Stimulated activated naive B cell treated with anti-CD40 and anti-IgM and Interleukin-4, amounts not matched to agents 10 μg/mL and 1 μg/mL and 100 μg/mL, for 72 hours (primary cell): ENCODE measurements at regions not wholly inside any gene's neighbourhood (a gene's known extent, or its start where the extent isn't known, plus 50 kb on each side); places are given as distances from the start of the nearest gene placed in this dataset.
A peak's percentile ranks its signal among the peaks of the same experiment; 100 is the strongest.

Source experiments
- ATAC-seq, 2 donors: fragments of 150-1000 bp; cut with Tn5 transposase; replicated peaks; 2 replicates each; pipeline ENCODE4 v1.10.0; 2021; ENCODE audit warnings: moderate library complexity in 1 of 2
- DNase-seq: peaks from one replicate; pipeline ENCODE4 v3.0.0; 2021
- H3K27ac Mint-ChIP-seq: one replicate; pipeline ENCODE4 v1.8.0; 2022; ENCODE audit warnings: mild to moderate bottlenecking, mixed read lengths
- H3K27me3 Mint-ChIP-seq, 2 donors: one replicate each; pipeline ENCODE4 v1.8.0; 2022; ENCODE audit warnings: mixed read lengths in 2 of 2
- H3K36me3 Mint-ChIP-seq, 2 donors: one replicate each; pipeline ENCODE4 v1.8.0; 2022; ENCODE audit warnings: mixed read lengths in 2 of 2, mild to moderate bottlenecking in 1 of 2
- H3K4me1 Mint-ChIP-seq, 2 donors: one replicate each; pipeline ENCODE4 v1.8.0; 2022; ENCODE audit warnings: mixed read lengths in 2 of 2, mild to moderate bottlenecking in 1 of 2
- H3K4me3 Mint-ChIP-seq, 2 donors: one replicate each; pipeline ENCODE4 v1.8.0; 2022; ENCODE audit warnings: mild to moderate bottlenecking in 2 of 2, mixed read lengths in 2 of 2, moderate library complexity in 1 of 2
- H3K9me3 Mint-ChIP-seq, 2 donors: one replicate each; pipeline ENCODE4 v1.8.0; 2022; ENCODE audit warnings: mixed read lengths in 2 of 2, mild to moderate bottlenecking in 1 of 2

DNA sequence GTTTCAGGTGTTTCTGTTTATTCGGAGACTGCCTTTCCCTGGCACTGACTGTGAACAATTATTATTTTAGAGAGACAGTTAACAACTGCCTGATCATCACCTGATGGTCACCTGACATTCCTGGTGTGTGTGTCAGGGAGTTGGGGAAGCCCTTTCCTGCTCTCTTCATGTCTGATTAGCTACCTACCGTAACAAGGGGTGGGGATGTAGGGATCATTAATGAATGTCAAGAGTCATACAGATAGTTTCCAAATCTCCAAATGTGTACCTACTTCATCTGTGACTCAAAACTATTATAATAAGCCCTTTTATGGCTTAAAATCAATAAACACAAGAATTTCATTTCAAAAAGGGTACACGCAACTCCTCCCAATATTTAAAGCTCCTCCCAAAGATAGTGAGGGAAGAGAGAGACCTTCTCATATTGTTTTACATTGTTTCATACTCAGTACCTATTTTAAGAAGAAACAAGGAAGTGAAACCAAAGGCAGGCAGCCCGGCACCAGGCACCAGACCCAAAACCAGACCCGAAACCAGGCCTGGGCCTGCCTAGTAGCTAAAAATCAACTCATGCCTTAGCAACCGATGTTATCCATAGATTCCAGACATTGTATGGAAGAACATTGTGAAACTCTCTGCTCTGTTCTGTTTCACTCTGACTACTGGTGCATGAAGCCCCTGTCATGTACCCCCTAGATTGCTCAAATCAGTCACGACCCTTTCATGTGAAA is 844.9 kb upstream of the ALCAM start:
- ATAC-seq (peak; percentile 78 to 81), DNase-seq (peak; percentile 65)
- peaks cover 1 to 3% of the 10 kb centered on the region in 2 donors for H3K9me3 Mint-ChIP-seq
- peak overlapping the region; percentile 92 for H3K27ac Mint-ChIP-seq
- H3K4me3 Mint-ChIP-seq = peak overlapping the region; percentile 68 to 78
- peaks cover 2 to 12% of the 10 kb centered on the region in 2 donors for H3K36me3 Mint-ChIP-seq
- no peaks in the 10 kb centered on the region for H3K27me3 Mint-ChIP-seq
- H3K4me1 Mint-ChIP-seq = peaks cover 29 to 50% of the 10 kb centered on the region in 2 donors

DNA sequence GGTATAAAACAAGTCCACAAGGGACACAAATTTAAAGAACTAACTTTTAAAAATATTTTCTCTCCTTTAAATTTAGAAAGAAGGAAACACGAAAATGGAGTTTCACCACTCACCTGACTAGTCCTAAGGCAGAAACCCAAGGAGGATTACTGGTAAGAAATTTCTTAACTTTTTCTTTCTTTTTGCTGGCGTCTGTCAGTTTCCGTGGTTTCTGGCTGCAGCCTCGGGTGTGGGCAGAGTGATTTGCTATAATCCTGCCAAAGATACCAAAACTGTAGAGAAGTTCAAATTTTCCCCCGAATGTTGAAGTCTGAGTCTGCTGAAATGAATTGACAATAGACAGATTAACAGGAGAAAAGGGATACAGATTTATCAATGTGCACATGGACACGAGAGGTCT is 843.6 kb upstream of the ALCAM start:
- H3K36me3 Mint-ChIP-seq = peaks cover 4 to 12% of the 10 kb centered on the region in 2 donors
- H3K27ac Mint-ChIP-seq = peak overlapping the region; percentile 65
- H3K27me3 Mint-ChIP-seq = no peaks in the 10 kb centered on the region
- DNase-seq (no peak), ATAC-seq (no peak)
- peaks cover 3 to 4% of the 10 kb centered on the region in 2 donors for H3K9me3 Mint-ChIP-seq
- H3K4me1 Mint-ChIP-seq = peaks cover 37 to 59% of the 10 kb centered on the region in 2 donors
- H3K4me3 Mint-ChIP-seq = peak overlapping the region; percentile 48 to 51

DNA sequence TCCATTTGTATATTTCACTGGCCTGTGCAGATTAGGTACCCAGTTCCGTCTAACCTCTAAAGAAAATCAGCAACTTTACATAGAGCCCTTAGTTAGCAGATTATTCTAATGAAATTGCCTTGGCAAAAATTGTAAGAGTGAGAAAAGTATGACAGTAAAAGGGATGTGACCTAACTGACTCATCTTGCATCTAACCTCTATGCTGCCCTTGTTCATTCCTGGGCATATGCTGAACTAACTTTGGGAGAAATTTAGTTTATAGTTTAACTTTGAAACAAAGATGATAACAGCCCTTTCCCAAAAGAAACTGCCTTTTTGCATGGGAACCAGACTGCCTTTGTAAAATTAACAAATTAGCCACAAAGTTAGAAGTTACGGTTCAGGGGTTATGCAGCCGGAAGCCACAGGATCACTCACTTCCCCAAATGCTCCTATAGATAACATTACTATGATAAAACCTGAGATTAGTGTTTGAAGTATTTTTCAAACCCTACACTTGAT is 839.8 kb upstream of the ALCAM start:
- H3K36me3 Mint-ChIP-seq = peaks cover 2 to 3% of the 10 kb centered on the region in 2 donors
- peak overlapping the region; percentile 93 for H3K27ac Mint-ChIP-seq
- H3K27me3 Mint-ChIP-seq = no peaks in the 10 kb centered on the region
- ATAC-seq (peak; percentile 92 to 93), DNase-seq (peak; percentile 35)
- peaks cover 21 to 36% of the 10 kb centered on the region in 2 donors for H3K4me1 Mint-ChIP-seq
- H3K9me3 Mint-ChIP-seq = peaks cover 3 to 7% of the 10 kb centered on the region in 2 donors
- peak overlapping the region; percentile 48 to 74 for H3K4me3 Mint-ChIP-seq

DNA sequence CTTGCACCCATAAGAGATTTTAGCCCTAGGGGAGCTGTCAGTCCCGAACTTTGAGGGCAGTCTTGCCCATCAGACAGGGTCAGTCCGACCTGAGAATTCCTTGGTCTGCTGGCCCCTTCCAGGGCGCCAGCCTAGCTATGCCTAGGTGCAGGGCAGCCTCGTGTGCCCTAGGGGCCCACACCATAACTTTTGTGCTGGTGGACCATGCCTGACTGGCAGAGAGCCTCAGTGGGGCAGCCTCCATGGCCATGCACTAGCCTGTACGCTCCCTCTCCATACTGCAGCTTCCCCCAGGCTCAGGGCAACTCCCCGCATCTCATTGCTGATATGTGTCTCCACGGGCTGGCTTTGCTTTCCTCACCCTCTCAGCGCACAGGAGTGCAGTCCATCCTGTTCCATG is 835.8 kb upstream of the ALCAM start:
- Mint-ChIP-seq H3K9me3 (peaks cover 13 to 20% of the 10 kb centered on the region in 2 donors), H3K4me1 (peaks cover 12 to 22% of the 10 kb centered on the region in 2 donors), H3K27me3 (no peaks in the 10 kb centered on the region), H3K4me3 (no peak overlapping the region), H3K36me3 (peaks cover 8 to 9% of the 10 kb centered on the region in 2 donors), H3K27ac (no peak overlapping the region)
- DNase-seq = no peak
- no peak for ATAC-seq

DNA sequence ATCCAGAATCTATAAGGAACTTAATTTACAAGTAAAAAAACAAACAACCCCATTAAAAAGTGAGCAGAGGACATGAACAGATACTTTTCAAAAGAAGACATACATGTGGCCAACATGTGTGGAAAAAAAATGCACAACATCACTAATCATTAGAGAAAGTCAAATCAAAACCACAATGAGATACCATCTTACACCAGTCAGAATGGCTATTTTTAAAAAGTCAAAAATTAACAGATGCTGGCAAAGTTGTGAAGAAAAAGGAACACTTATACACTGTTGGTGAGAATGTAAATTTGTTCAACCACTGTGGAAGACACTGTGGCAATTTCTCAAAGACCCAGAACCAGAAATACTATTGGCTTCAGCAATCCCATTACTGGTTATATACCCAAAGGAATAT is 830.0 kb upstream of the ALCAM start:
- Mint-ChIP-seq H3K4me1 (peaks cover 5 to 13% of the 10 kb centered on the region in 2 donors), H3K27ac (no peak overlapping the region), H3K9me3 (peaks cover 10 to 17% of the 10 kb centered on the region in 2 donors), H3K36me3 (peaks cover 6% of the 10 kb centered on the region in 2 donors), H3K27me3 (no peaks in the 10 kb centered on the region), H3K4me3 (no peak overlapping the region)
- ATAC-seq (peak; percentile 25 to 36), DNase-seq (no peak)

DNA sequence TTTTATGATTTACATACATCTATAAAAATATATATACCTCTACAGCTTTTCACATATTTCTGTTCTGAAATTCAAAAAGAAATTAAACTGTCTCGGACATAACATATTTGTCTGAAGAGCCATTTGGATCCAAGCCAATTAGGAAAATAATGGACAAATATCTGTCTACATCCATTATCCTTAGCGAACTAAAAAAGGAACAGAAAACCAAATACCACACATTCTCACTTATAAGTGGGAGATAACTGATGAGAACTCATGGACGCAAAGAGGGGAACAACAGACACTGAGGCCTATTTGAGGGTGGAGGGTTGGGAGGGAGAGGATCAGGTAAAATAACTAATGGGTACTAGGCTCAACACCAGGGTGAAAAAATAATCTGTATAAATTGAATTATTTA is 829.4 kb upstream of the ALCAM start:
- Mint-ChIP-seq H3K4me3 (no peak overlapping the region), H3K36me3 (peaks cover 3 to 6% of the 10 kb centered on the region in 2 donors), H3K9me3 (peaks cover 6 to 14% of the 10 kb centered on the region in 2 donors), H3K4me1 (peaks cover 5 to 13% of the 10 kb centered on the region in 2 donors), H3K27ac (no peak overlapping the region), H3K27me3 (no peaks in the 10 kb centered on the region)
- ATAC-seq (no peak), DNase-seq (no peak)

DNA sequence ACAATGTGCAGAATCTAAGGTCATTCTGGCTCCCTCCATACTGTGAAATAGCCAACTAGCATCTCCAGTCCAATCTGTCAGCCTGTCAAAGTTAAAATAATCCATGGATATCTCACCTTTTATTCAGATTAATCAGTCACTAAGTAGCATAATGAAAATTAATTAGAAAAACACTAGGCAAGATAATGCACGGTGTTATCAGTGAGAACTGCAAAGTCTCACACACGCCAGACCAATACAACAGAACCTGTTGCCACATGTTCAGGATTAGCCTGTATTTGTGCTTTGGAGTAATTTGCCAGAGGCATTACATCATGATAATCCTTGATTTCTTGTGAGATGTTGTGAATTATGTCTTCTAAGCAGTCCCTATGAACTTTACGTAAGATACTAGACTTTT is 820.4 kb upstream of the ALCAM start:
- no peaks in the 10 kb centered on the region for H3K9me3 Mint-ChIP-seq
- H3K36me3 Mint-ChIP-seq = no peaks in the 10 kb centered on the region
- no peak for ATAC-seq
- DNase-seq = no peak
- H3K4me3 Mint-ChIP-seq = no peak overlapping the region
- H3K27me3 Mint-ChIP-seq = no peaks in the 10 kb centered on the region
- peaks cover 2 to 6% of the 10 kb centered on the region in 2 donors for H3K4me1 Mint-ChIP-seq
- no peak overlapping the region for H3K27ac Mint-ChIP-seq

DNA sequence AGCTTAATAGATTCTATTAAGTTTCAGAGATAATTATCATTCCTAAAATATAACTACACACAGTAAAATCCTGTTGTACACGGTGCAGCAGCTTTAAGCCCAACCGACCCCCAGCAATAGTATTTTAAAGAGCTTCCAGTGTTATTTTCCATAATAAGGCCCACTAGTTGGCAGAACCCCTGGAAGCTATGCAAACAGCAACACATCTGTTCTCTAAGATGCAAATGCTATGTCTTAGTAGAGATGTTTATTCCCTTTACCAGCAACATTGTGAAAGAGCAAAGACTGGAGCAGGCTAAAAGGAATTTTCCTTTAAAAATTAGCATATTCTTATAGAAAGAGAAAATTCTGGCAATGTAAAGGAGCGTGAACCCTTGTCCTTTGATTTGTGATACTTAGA is 819.7 kb upstream of the ALCAM start:
- ATAC-seq = no peak
- peaks cover 2 to 6% of the 10 kb centered on the region in 2 donors for H3K4me1 Mint-ChIP-seq
- no peaks in the 10 kb centered on the region for H3K36me3 Mint-ChIP-seq
- H3K27me3 Mint-ChIP-seq = no peaks in the 10 kb centered on the region
- H3K4me3 Mint-ChIP-seq = no peak overlapping the region
- H3K9me3 Mint-ChIP-seq = no peaks in the 10 kb centered on the region
- no peak for DNase-seq
- H3K27ac Mint-ChIP-seq = no peak overlapping the region

DNA sequence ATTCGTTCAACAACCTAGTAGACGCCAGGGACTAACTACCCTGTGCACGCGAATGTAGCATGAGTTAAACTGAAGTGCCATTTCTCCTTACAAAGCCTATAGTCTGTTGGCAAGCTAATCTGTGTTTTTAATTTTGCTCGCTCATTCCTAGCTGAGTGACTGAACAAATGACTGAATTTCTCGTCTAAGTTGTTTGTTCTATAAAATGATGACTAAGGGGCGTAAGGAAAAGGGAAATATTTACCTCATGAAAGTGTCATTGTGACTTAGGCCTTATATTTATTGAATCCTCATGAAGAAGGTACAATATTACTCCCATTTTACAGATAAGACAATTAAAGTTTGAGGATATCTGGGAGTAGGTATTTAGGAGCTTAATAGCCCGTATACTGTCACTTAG is 818.3 kb upstream of the ALCAM start:
- H3K27me3 Mint-ChIP-seq = no peaks in the 10 kb centered on the region
- H3K4me3 Mint-ChIP-seq = no peak overlapping the region
- no peaks in the 10 kb centered on the region for H3K9me3 Mint-ChIP-seq
- no peak for DNase-seq
- H3K4me1 Mint-ChIP-seq = peaks cover 2 to 6% of the 10 kb centered on the region in 2 donors
- no peak overlapping the region for H3K27ac Mint-ChIP-seq
- no peaks in the 10 kb centered on the region for H3K36me3 Mint-ChIP-seq
- ATAC-seq = no peak

DNA sequence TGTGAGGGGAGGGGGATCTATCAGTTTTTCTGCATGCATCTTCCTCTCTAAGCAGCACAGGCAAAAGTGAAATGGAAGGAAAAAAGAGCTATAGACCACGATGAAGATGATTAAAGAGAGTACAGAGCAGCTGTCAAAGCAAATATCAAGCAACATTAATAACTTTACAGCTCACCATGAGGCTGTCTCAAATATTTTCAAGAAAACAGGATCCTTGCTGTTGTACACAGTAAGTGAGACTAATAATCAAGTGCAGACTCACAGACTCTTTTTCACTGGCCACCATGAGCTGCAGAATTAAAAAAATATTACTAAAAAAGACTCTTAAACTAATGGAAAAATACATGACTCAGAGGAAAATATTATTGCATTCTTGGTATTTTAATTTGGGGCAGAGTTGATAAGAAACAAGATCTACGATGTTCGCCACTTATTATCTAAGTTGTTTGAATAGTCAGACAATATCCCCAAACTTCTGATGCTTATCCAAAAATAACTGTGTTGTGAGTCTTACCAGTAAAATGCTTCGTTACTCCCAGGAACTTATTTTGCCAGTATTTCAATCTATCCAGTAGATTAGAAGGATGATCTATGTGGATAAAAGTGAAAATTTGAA is 817.5 kb upstream of the ALCAM start:
- no peak overlapping the region for H3K4me3 Mint-ChIP-seq
- DNase-seq (no peak), ATAC-seq (no peak)
- peaks cover 2 to 7% of the 10 kb centered on the region in 2 donors for H3K4me1 Mint-ChIP-seq
- peaks cover 0 to under 1% of the 10 kb centered on the region in 2 donors for H3K36me3 Mint-ChIP-seq
- H3K9me3 Mint-ChIP-seq = peaks cover 0 to under 1% of the 10 kb centered on the region in 2 donors
- H3K27me3 Mint-ChIP-seq = no peaks in the 10 kb centered on the region
- H3K27ac Mint-ChIP-seq = no peak overlapping the region

DNA sequence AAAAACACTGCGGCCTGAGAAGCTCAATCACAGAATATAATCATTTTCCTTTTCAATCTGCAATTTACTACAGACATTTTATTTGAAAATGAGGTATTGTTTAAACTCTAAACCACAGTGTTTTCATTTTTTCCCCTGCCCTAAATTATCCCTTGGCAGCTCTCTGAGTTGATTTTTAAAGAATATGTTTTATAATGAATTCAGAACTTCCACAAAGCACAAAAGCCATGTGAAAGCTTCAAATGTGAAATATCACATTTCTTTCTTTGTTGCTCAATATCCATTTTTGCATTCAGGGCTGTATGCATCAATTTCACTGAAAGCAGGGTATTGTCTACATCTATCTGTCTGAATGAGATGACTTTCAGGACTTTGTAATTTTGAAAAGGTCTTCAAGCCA is 813.6 kb upstream of the ALCAM start:
- ATAC-seq = no peak
- no peak overlapping the region for H3K27ac Mint-ChIP-seq

DNA sequence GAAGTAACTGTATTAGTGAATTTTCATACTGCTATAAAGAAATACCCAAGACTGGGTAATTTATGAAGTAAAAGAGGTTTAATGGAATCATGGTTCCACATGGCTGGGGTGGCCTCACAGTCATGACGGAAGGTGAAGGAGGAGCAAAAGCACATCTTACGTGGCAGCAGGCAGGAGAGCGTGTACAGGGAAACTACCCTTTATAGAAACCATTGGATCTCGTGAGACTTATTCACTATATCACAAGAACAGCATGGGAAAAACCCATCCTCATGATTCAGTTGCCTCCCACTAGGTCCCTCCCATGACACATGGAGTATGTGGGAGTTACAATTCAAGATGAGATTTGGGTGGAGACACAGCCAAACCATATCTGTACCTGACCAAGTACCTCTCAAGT is 812.3 kb upstream of the ALCAM start:
- H3K27ac Mint-ChIP-seq = no peak overlapping the region
- peaks cover 0 to 3% of the 10 kb centered on the region in 2 donors for H3K36me3 Mint-ChIP-seq
- peak; percentile 74 to 91 for ATAC-seq
- no peak overlapping the region for H3K4me3 Mint-ChIP-seq
- peaks cover 6 to 21% of the 10 kb centered on the region in 2 donors for H3K4me1 Mint-ChIP-seq
- peak; percentile 5 for DNase-seq
- H3K9me3 Mint-ChIP-seq = peaks cover 0 to 2% of the 10 kb centered on the region in 2 donors
- H3K27me3 Mint-ChIP-seq = peaks cover 4 to 5% of the 10 kb centered on the region in 2 donors

More for the DNA sequence above, 813.6 kb upstream of the ALCAM start:
- peaks cover under 1% of the 10 kb centered on the region in 2 donors for H3K27me3 Mint-ChIP-seq
- no peak overlapping the region for H3K4me3 Mint-ChIP-seq
- peaks cover 0 to 3% of the 10 kb centered on the region in 2 donors for H3K36me3 Mint-ChIP-seq
- peaks cover 6 to 21% of the 10 kb centered on the region in 2 donors for H3K4me1 Mint-ChIP-seq
- DNase-seq = no peak
- peaks cover 0 to 2% of the 10 kb centered on the region in 2 donors for H3K9me3 Mint-ChIP-seq

DNA sequence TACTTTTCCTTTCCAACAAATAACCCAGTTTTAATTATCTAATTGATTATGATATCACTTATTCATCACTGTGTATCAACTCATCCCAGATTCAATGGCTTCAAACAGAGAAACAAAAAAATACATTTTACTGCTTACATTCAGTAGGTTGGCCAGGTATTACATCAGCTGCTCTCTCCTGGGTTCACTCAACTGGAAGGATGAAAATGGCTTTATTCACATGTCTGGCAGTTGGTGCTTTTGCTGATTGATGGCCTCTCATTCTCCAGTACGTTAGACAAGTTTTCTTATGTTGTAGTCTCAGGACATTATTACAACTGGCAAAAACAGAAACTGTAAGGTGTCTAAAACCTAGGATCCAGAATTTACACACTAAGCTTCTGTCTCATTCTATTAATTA is 811.0 kb upstream of the ALCAM start:
- no peak for ATAC-seq
- Mint-ChIP-seq H3K4me3 (no peak overlapping the region), H3K27ac (no peak overlapping the region), H3K9me3 (peaks cover 0 to 2% of the 10 kb centered on the region in 2 donors), H3K4me1 (peaks cover 6 to 21% of the 10 kb centered on the region in 2 donors), H3K36me3 (peaks cover 0 to 3% of the 10 kb centered on the region in 2 donors), H3K27me3 (peaks cover 4 to 5% of the 10 kb centered on the region in 2 donors)
- DNase-seq = no peak

DNA sequence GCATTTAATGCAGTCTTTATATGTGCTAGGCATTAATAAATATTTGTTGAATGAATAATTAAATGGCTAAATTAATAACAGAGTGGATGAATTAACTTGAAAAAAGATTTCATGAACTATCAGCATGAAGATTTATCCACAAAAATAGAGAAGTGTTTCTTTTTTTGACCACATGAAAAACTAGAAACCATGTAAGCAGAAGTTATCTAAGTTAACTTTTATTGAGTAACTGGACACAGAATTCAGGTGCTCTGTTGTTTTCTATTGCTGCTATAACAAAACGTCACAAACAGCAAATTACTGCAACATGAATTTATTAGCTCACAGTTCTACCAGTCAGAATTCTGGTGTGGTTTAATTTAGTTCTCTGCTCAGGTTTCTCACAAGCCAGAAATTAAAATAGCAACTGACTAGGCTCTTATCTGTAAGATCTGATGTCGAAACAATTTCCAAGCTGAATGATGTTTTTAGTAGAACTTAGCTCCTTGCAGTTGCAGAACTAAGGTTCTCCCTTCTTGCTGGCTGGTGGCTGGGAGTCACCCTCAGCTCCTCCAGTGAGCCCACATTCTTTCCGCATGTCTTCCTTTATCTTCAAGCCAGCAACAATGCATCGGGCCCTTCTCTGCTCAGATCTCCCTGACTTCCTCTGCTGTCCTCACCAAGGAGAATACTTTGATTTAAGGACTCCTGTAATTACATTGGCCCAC is 810.2 kb upstream of the ALCAM start:
- peak in 1 of 2 donors; percentile 46 for ATAC-seq
- peaks cover 6 to 21% of the 10 kb centered on the region in 2 donors for H3K4me1 Mint-ChIP-seq

More for the DNA sequence above, 810.2 kb upstream of the ALCAM start:
- peaks cover 0 to 3% of the 10 kb centered on the region in 2 donors for H3K36me3 Mint-ChIP-seq
- DNase-seq = no peak
- no peak overlapping the region for H3K4me3 Mint-ChIP-seq
- peaks cover 4 to 5% of the 10 kb centered on the region in 2 donors for H3K27me3 Mint-ChIP-seq
- H3K9me3 Mint-ChIP-seq = peaks cover 0 to 2% of the 10 kb centered on the region in 2 donors
- no peak overlapping the region for H3K27ac Mint-ChIP-seq
